ENCODE measurements at regions not wholly inside any gene's neighbourhood (a gene's known extent, or its start where the extent isn't known, plus 50 kb on each side); places are given as distances from the start of the nearest gene placed in this dataset.

DNA sequence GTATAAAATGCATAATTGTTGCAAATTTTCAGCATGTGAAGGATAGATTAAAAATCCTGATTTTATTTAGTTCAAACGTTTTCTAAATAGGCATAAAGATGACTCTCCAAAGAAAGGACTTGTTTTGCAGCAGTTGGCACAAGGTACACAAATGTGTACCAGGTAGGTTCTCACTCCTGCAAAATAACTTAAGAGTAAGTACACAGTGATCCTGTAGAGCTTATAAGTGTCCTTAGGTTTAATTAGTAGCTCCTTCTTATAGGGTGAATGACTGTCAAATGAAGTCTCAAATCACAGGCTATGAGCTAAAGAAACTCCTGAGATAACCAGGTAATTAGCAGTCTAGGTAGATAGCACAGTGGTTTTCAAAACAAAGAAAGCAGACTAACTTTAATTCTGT is 330.6 kb upstream of the MDGA2 start:
- Mint-ChIP-seq H3K27me3 (no peaks in the 10 kb centered on the region), H3K27ac (no peak overlapping the region), H3K4me3 (no peak overlapping the region), H3K36me3 (ENCODE audit: low read depth) (no peaks in the 10 kb centered on the region), H3K9me3 (ENCODE audit: low read depth) (no peaks in the 10 kb centered on the region), H3K4me1 (no peaks in the 10 kb centered on the region)
- POLR2A ChIA-PET: no interaction called here
- DNase-seq (no peak), ATAC-seq (no peak)
- intact Hi-C loops (cut with DNase I, micrococcal nuclease): no loop called here
- CTCF ChIA-PET: no interaction called here

- ATAC-seq (no peak), DNase-seq (no peak)
- H3K27ac Mint-ChIP-seq: no peak overlapping the region
- H3K9me3 Mint-ChIP-seq (ENCODE audit: low read depth): no peaks in the 10 kb centered on the region
- no peaks in the 10 kb centered on the region for H3K4me1 Mint-ChIP-seq
- no peaks in the 10 kb centered on the region for H3K36me3 Mint-ChIP-seq (ENCODE audit: low read depth)
- ChIA-PET POLR2A (no interaction called here), CTCF (no interaction called here)
- no peaks in the 10 kb centered on the region for H3K27me3 Mint-ChIP-seq
- H3K4me3 Mint-ChIP-seq: no peak overlapping the region
- intact Hi-C loops (cut with DNase I, micrococcal nuclease): no loop called here
Observed at GRCh38 chr14:47993883-47994282, 318.5 kb upstream of the MDGA2 start.

- ATAC-seq (no peak), DNase-seq (no peak)
- intact Hi-C loops (cut with DNase I, micrococcal nuclease): no loop called here
- Mint-ChIP-seq H3K4me1 (no peaks in the 10 kb centered on the region), H3K4me3 (no peak overlapping the region), H3K36me3 (ENCODE audit: low read depth) (no peaks in the 10 kb centered on the region), H3K27me3 (no peaks in the 10 kb centered on the region), H3K27ac (no peak overlapping the region), H3K9me3 (ENCODE audit: low read depth) (peaks cover 2% of the 10 kb centered on the region)
- CTCF ChIA-PET: no interaction called here
- POLR2A ChIA-PET: no interaction called here
Observed at GRCh38 chr14:47988175-47988574, 312.8 kb upstream of the MDGA2 start.

- CTCF ChIA-PET: no interaction called here
- H3K9me3 Mint-ChIP-seq (ENCODE audit: low read depth): peaks cover 5% of the 10 kb centered on the region
- H3K36me3 Mint-ChIP-seq (ENCODE audit: low read depth): no peaks in the 10 kb centered on the region
Observed at GRCh38 chr14:47978871-47979270, 303.5 kb upstream of the MDGA2 start.

DNA sequence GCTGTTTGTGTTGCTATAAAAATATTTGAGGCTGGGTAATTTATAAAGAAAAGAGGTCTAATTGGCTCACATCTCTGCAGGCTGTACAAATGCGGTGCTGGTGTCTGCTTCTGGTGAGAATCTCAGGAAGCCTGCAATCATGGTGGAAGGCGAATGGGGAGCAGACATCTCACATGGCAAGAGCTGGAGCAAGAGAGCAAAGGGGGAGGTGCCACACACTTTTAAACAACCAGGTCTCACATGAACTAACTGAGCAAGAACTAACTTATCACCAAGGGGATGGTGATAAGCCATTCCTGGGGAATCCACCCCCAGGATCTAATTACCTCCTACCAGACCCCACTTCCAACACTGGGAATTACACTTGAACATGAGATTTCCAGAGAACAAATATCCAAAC is 300.7 kb upstream of the MDGA2 start:
- DNase-seq (no peak), ATAC-seq (no peak)
- ChIA-PET POLR2A (no interaction called here), CTCF (no interaction called here)
- no peak overlapping the region for H3K4me3 Mint-ChIP-seq
- no peaks in the 10 kb centered on the region for H3K4me1 Mint-ChIP-seq
- H3K9me3 Mint-ChIP-seq (ENCODE audit: low read depth): peaks cover 11% of the 10 kb centered on the region
- no peaks in the 10 kb centered on the region for H3K36me3 Mint-ChIP-seq (ENCODE audit: low read depth)
- no peak overlapping the region for H3K27ac Mint-ChIP-seq
- intact Hi-C loops (cut with DNase I, micrococcal nuclease): no loop called here
- no peaks in the 10 kb centered on the region for H3K27me3 Mint-ChIP-seq

More at GRCh38 chr14:47978871-47979270, 303.5 kb upstream of the MDGA2 start:
- H3K4me1 Mint-ChIP-seq: no peaks in the 10 kb centered on the region
- no peak overlapping the region for H3K4me3 Mint-ChIP-seq
- intact Hi-C loops (cut with DNase I, micrococcal nuclease): no loop called here
- no peak for ATAC-seq
- H3K27me3 Mint-ChIP-seq: no peaks in the 10 kb centered on the region
- POLR2A ChIA-PET: no interaction called here
- no peak for DNase-seq
- no peak overlapping the region for H3K27ac Mint-ChIP-seq

DNA sequence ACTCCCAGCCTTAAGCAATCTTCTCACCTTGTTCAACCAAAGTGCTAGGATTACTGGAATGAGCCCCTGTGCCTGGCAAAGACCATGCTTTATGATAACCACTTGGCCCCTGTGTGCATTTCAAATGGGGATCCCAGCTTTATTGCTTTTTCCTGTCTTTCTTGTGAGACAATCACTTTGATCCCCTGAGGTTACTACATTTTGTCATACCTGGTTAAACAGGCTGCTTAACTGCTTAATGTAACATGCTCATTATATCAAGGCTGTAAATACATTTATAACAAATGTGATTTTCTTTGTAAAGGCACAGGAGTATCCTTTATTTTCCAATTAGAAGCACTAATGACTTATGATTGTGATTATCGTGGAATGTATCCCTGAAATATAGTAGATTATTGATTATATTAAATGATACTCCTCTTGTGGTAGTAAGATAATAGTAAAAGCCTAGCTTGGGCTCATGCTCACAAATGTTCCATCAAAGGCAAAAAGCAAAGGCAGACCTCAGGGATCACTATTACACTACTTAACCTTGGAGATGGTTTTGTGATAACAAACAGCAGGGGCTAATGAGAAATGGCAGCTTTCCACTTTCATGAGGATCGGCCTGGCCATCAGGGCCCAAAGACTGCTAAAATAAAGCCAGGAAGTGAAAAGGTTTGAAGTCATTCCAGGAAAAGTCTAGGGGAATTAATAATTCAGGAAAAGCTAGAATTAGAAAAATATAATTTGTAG is 290.8 kb upstream of the MDGA2 start:
- Mint-ChIP-seq H3K4me3 (no peak overlapping the region), H3K4me1 (no peaks in the 10 kb centered on the region), H3K27ac (no peak overlapping the region), H3K27me3 (no peaks in the 10 kb centered on the region), H3K9me3 (ENCODE audit: low read depth) (peaks cover 5% of the 10 kb centered on the region), H3K36me3 (ENCODE audit: low read depth) (no peaks in the 10 kb centered on the region)
- ChIA-PET CTCF (no interaction called here), POLR2A (no interaction called here)
- ATAC-seq (no peak), DNase-seq (no peak)
- intact Hi-C loops (cut with DNase I, micrococcal nuclease): no loop called here

DNA sequence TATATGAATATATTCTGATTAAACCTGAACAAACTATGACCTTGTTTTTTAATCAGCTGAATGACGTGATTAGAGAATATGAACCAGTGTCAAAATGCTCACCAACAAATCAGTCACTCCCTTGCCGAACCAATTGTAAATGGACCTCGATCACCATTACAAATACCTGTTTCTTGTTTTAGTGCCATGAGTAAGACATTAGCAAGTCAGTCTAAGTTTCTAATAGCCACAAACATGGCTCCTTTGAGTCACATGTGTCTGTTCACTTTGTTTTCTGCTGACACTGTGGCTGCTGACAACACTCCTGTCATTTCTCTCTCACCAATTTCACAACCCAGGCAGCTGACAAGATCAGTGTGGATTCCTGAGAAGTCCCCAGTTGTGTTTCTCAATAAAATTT is 286.2 kb upstream of the MDGA2 start:
- H3K27me3 Mint-ChIP-seq: no peaks in the 10 kb centered on the region
- POLR2A ChIA-PET: no interaction called here
- intact Hi-C loops (cut with DNase I, micrococcal nuclease): no loop called here
- no peaks in the 10 kb centered on the region for H3K36me3 Mint-ChIP-seq (ENCODE audit: low read depth)
- H3K4me3 Mint-ChIP-seq: no peak overlapping the region
- no peaks in the 10 kb centered on the region for H3K9me3 Mint-ChIP-seq (ENCODE audit: low read depth)
- no peak for ATAC-seq
- CTCF ChIA-PET: no interaction called here
- no peaks in the 10 kb centered on the region for H3K4me1 Mint-ChIP-seq
- H3K27ac Mint-ChIP-seq: no peak overlapping the region
- no peak for DNase-seq

- POLR2A ChIA-PET: no interaction called here
- Mint-ChIP-seq H3K36me3 (ENCODE audit: low read depth) (no peaks in the 10 kb centered on the region), H3K9me3 (ENCODE audit: low read depth) (no peaks in the 10 kb centered on the region), H3K4me3 (no peak overlapping the region), H3K27me3 (no peaks in the 10 kb centered on the region), H3K27ac (no peak overlapping the region), H3K4me1 (no peaks in the 10 kb centered on the region)
- ATAC-seq: no peak
- intact Hi-C loops (cut with DNase I, micrococcal nuclease): no loop called here
- no peak for DNase-seq
- CTCF ChIA-PET: no interaction called here
Observed at GRCh38 chr14:47959740-47960139, 284.3 kb upstream of the MDGA2 start.

DNA sequence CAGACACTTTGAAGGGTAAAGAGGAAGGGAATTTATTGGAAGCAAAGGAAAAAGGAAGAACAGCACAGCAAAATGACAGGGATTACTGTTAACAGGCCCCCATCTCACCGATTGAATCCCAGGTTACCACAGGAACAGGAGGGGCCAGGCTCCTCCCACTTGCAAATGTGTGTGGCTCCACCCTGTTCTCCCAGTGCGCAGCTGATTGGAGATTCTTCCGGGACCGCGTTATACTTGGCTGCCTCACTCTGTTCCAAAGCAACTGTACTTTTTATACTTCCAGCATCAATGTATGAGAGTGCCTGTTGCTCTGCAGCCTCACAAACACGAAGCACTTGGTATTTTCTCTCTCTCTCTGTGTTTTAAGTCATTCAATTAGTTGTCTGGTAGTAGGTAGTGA is 273.6 kb upstream of the MDGA2 start:
- no peak for ATAC-seq
- no peaks in the 10 kb centered on the region for H3K4me1 Mint-ChIP-seq
- ChIA-PET POLR2A (no interaction called here), CTCF (no interaction called here)
- DNase-seq: no peak
- H3K4me3 Mint-ChIP-seq: no peak overlapping the region
- intact Hi-C loops (cut with DNase I, micrococcal nuclease): no loop called here
- no peaks in the 10 kb centered on the region for H3K9me3 Mint-ChIP-seq (ENCODE audit: low read depth)
- no peaks in the 10 kb centered on the region for H3K27me3 Mint-ChIP-seq
- H3K27ac Mint-ChIP-seq: no peak overlapping the region
- H3K36me3 Mint-ChIP-seq (ENCODE audit: low read depth): no peaks in the 10 kb centered on the region

DNA sequence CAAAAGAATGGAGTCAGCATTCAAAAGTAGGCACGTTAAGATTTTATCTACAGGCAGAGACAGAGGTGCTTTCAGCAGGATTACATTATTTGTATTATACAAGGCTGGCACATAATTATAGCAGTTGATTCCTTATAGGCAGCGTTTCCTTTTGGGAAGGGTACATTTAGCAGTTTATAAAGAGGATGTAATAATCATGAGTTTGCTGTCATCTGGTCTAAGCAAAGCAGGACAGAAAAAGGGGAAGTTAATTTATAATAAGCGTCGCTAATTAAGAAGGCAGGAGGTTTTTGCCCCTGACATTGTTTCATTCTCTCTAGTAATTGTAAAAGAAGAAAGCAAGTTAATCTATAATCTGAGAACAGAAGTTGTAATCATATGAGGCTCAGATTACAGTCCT is 259.9 kb upstream of the MDGA2 start:
- H3K36me3 Mint-ChIP-seq (ENCODE audit: low read depth): no peaks in the 10 kb centered on the region
- H3K27me3 Mint-ChIP-seq: no peaks in the 10 kb centered on the region
- ATAC-seq (no peak), DNase-seq (no peak)
- ChIA-PET POLR2A (no interaction called here), CTCF (no interaction called here)
- no peak overlapping the region for H3K4me3 Mint-ChIP-seq
- intact Hi-C loops (cut with DNase I, micrococcal nuclease): no loop called here
- peaks cover 7% of the 10 kb centered on the region for H3K9me3 Mint-ChIP-seq (ENCODE audit: low read depth)
- H3K4me1 Mint-ChIP-seq: no peaks in the 10 kb centered on the region
- H3K27ac Mint-ChIP-seq: no peak overlapping the region

DNA sequence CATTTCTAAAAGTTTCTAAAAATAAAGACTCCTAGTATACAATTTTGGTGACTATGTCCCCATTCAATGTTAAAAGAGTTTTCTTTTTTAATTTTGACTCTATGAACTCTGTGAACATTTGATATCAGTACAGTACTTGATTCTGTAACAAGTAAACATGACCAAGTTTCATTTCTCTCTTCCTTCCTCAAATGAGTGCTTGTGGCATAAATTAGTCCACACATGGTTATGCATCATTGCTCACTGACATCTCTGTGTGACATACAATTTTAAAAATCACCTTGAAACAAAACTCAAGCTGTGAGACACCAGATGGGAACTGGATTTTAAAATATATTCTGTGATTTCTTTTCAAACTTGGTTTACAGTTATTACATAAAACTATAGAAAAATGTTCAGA is 253.9 kb upstream of the MDGA2 start:
- no peaks in the 10 kb centered on the region for H3K36me3 Mint-ChIP-seq (ENCODE audit: low read depth)
- H3K9me3 Mint-ChIP-seq (ENCODE audit: low read depth): peaks cover 14% of the 10 kb centered on the region
- H3K4me1 Mint-ChIP-seq: no peaks in the 10 kb centered on the region
- no peak overlapping the region for H3K4me3 Mint-ChIP-seq
- H3K27ac Mint-ChIP-seq: no peak overlapping the region
- DNase-seq (no peak), ATAC-seq (no peak)
- H3K27me3 Mint-ChIP-seq: no peaks in the 10 kb centered on the region
- intact Hi-C loops (cut with DNase I, micrococcal nuclease): no loop called here
- CTCF ChIA-PET: no interaction called here
- POLR2A ChIA-PET: no interaction called here

- Mint-ChIP-seq H3K27me3 (no peaks in the 10 kb centered on the region), H3K4me1 (peaks cover 3% of the 10 kb centered on the region), H3K9me3 (ENCODE audit: low read depth) (peaks cover under 1% of the 10 kb centered on the region), H3K27ac (no peak overlapping the region), H3K4me3 (no peak overlapping the region), H3K36me3 (ENCODE audit: low read depth) (no peaks in the 10 kb centered on the region)
- POLR2A ChIA-PET: no interaction called here
- intact Hi-C loops (cut with DNase I, micrococcal nuclease): no loop called here
- CTCF ChIA-PET: no interaction called here
- no peak for DNase-seq
- ATAC-seq: no peak
Observed at GRCh38 chr14:47921133-47921532, 245.7 kb upstream of the MDGA2 start.

- no peak for ATAC-seq
- intact Hi-C loops (cut with DNase I, micrococcal nuclease): loop anchor here in 1 of 2 experiments (5.0 kb wide), 2 partner anchors 477 to 1252 kb away; no protein-coding TSS in a partner anchor
- POLR2A ChIA-PET: no interaction called here
- H3K9me3 Mint-ChIP-seq (ENCODE audit: low read depth): no peaks in the 10 kb centered on the region
- no peak overlapping the region for H3K27ac Mint-ChIP-seq
- CTCF ChIA-PET: no interaction called here
- H3K36me3 Mint-ChIP-seq (ENCODE audit: low read depth): no peaks in the 10 kb centered on the region
- H3K27me3 Mint-ChIP-seq: no peaks in the 10 kb centered on the region
- H3K4me3 Mint-ChIP-seq: no peak overlapping the region
- no peak for DNase-seq
- H3K4me1 Mint-ChIP-seq: peaks cover 3% of the 10 kb centered on the region
Observed at GRCh38 chr14:47919997-47920396, 244.6 kb upstream of the MDGA2 start.
